NCI-H1694 (cell line): ENCODE measurements at regions not wholly inside any gene's neighbourhood (a gene's known extent, or its start where the extent isn't known, plus 50 kb on each side); places are given as distances from the start of the nearest gene placed in this dataset.

Experiments used
- DNase-seq: peaks from one replicate; lab custom pipeline; 2025; lab: John Stamatoyannopoulos, UW

DNA sequence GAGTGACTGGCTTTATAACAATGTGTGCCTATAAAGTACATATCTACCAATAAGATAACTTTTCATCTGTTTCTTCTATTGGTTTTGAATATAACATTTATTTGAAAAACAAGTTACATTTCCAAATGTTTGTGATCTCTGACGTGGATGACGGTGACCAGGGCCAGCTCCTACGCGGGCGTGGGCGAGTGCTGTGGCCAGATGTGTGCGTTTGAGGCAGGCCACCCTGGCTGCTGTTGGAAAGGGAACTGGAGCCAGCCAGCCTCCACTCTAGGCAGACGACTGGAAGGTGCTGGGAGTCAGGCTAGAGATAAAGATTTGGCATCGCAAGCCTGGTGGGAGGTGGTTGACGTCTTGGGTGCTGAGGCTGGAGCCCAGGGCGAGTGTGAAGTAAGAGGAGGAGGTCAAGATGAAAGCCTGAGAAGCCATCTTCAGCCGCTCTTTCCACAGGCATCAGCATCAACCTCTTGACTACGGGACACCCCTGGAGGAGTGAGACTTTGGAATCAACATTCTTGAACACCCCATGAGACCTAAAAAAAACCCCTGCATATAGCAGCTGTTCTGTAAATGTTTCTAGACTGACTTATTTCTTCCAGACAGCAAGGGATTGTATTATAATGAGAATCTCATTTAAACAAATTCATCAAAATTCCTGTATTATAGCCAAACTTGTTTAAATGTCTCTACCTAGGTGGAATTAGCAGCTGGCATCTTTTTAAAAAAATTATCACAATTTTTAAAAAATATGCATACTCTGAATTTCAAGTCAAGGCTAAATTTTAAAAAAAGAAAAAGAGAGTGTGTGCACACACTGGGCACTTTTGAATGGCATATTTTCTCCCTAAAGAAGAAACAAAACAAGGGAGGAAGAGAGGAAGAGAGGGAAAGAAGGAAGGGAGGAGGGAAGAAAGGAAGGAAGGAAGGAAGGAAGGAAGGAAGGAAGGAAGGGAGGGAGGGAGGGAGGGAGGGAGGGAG, 112.5 kb upstream of the SLC44A3 start:
- no peak for DNase-seq

DNA sequence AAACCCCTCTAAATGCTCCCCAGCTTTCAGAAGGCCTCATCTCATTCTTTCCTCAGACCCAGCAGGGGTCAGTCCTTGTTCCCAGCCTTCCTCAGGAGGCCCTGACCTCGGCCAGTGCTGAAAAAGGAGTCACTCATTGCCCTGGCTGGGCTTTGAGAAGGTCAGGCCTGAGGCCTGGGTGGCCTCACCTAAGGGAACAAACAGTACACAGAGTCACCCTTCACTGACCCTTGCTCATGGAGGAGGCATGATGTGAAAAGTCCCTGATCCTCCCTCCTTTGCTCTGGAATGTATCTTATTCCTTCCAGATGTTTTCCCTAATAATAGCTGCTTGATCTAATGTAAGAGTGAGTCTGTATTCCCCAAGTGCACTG, 117.7 kb upstream of the SLC44A3 start:
- no peak for DNase-seq

GRCh38 chr1:94701796-94702441, 118.2 kb upstream of the SLC44A3 start:
- no peak for DNase-seq

GRCh38 chr1:94698759-94699502, 121.2 kb upstream of the SLC44A3 start:
- no peak for DNase-seq

DNA sequence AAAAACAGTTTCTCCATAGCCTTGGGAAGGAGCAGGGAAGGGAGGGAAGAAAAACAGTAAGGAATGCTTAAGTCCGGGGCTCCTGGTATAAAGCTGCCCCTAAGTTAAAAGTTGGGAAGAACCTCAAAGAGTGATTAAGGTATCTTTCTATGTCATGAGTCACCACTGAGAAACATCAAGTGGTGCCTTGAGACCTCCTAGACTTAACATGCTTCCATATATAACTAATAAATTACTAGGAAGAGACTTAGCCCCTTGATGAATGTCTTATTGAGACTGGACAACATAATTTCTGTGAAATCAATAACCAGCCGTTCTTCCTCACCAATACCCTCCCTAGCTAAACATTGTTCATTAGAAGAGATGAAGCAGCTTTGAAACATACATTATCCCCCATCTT, 121.8 kb upstream of the SLC44A3 start:
- no peak for DNase-seq

GRCh38 chr1:94697839-94698238, 122.3 kb upstream of the SLC44A3 start:
- no peak for DNase-seq

DNA sequence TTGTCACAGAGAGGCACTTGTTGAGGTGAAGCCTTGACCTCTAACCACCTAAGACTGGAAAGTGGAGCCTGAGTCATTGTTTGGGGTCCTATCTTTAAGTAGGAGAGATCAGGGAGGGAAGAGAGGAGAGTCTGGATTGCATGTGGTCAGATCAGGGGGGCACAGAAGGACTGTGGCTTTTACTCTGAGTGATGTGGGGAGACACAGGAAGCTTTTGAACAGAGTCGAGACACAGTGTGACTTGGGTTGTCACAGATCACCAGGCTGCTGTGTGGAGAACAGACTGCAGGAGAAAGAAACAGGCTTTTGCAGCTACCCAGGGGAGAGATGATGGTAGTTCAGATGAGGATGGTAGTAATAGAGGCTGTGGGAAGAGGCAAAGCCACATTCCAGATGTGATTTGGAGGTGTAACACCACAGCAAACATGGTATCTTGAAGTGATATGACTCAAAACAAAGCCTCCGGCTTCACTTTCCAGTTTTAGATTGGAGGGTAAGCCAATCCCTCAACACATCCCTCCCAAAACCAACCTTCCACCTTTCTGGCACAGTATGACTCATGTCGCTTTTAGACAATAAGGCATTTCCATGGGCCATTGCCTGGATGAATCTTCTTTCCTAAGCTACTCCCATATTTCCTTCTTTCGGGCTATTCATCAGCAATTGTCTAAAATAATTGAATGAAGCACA, 125.8 kb upstream of the SLC44A3 start:
- no peak for DNase-seq

DNA sequence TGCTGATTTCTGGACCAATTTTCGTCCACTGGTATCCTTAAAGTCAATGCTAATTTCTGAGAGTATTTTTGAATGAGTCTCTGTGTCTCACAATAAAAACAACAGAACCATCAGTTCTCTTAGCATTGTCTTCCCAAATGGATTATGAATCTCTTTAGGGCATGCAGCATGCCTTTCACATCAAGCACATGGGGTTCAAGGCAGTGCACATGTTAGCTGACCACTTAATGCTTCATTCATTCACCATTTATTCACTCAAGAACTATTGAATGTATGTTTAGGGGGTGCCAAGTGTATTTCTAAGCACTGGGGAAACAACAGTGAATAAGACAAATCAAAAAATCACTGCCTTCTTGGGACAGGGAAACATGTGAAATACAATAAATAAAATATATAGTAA, 126.7 kb upstream of the SLC44A3 start:
- no peak for DNase-seq

DNA sequence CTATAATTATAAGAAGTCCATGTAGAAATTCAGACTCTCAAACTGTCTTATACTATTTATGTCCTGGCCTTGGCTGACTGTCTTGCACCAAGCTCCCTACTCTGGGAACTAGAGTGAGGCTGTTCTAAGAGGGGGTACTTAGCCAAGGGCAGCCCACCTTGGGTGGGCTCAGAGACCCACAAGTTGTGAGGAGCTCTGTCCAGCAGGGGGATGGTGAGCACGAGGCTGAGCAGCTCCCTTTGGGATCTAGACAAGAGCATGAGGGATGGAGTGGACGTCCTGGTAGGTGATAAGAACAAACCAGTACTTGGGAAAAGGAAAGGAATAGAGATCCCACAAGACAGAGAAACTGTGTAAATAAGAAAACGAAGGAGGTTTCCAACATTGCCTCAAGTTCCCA, 127.1 kb upstream of the SLC44A3 start:
- DNase-seq: no peak

DNA sequence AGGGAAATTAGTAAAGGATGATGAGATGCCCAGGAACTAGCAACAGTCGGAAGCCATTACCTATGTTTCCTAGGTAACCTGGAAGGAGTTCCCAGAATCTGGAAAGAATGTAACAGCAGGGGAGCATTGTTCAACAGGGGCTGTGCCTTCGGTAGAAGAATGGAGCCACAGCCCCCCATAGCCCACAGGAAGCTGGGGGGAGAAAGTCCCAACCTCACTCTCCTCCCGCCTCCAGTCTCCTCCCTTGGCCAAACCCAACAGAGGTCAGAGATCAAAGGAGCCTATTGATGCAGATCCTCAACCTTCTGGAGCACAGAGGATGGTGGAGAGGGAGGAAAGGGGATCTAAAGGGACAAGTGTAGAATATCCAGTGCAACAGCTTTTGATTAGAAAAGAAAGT, 131.5 kb upstream of the SLC44A3 start:
- DNase-seq: no peak

GRCh38 chr1:94686882-94687281, 133.3 kb upstream of the SLC44A3 start:
- DNase-seq: no peak

DNA sequence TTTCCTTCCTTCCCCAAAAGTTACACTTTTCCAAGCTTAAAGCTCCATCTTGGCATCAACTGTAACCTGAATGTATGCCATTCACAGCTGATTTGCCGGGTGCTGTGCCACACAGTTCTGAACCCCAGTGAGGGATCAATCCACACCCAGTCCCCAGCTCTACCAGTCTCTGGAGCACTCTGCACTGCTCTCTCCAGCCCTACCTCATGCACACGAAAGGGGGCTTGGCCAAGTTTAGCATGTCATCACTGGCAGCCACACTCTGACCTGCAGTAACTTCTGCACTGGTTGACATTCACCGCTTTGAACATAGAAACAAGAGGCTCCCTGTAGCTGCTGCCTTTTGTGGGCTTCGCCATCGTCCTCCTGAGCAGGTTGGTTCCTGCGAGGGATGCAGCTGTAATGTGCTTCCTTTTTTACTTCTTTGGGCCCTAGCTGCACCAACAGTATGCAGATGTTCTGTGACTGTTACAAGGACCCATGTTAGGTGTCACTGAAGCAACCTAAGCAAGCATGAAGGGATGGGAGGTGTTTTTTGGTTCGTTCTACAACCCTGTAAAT, 135.4 kb upstream of the SLC44A3 start:
- DNase-seq: no peak

DNA sequence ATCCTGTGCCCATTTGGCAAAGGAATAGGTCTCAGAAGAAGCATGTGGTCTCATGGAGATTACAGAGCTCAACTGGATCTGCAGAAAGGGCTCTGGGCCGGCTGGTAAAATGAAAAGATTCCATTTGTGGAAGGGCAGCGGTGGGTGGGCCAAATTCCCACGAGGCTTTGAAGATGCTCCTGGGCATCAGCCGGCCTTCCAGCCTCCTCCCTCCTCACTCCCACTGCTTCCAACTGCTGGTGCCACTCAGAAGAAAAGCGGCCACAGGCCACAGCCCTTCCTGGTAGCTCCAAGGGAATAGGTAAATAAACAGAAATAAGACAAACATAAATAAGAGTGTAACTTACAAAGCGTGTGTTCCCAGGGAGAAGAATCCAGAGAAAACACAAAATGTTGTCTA, 136.3 kb upstream of the SLC44A3 start:
- no peak for DNase-seq

DNA sequence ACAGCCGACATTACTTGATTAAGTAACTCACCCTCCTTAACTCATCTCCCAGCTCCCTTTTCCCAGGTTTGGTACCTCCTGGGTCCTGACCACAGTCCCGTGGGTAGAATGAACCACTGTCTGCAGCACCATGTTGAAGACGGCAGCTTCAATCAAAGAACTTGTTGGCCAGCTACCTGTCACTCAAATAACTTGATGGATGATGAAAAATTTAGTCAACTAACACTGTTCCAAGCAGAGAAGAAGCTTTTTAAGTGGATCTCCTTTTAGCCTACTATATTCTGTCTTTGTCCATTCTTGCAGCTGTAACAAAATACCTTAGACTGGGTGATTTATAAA, 138.4 kb upstream of the F3 start:
- DNase-seq: no peak

GRCh38 chr1:94679332-94680038, 137.9 kb upstream of the F3 start:
- DNase-seq: no peak

- DNase-seq: no peak
These were observed 136.8 kb upstream of the F3 start for GRCh38 chr1:94678202-94678848.

DNA sequence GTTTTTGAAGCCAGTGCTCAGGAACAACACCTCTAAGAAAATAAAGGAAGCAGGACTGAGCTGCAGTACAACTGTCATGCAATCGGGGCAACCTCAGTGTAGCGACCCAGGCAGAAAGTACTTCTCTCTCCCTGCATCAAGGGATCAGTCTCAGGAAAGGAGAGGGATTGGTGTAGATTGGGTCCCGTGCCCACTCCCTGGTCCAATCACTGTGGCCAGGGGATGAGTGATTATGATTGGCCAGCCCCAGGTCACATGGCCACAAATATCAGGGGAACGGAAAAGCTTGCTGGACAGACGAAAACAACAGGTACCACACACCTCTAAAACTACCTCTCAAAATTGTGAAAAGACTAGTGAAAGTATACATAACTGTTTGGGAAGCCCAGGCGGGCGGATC, 136.2 kb upstream of the F3 start:
- no peak for DNase-seq

- DNase-seq: no peak
These were observed 135.5 kb upstream of the F3 start for GRCh38 chr1:94677087-94677486.

DNA sequence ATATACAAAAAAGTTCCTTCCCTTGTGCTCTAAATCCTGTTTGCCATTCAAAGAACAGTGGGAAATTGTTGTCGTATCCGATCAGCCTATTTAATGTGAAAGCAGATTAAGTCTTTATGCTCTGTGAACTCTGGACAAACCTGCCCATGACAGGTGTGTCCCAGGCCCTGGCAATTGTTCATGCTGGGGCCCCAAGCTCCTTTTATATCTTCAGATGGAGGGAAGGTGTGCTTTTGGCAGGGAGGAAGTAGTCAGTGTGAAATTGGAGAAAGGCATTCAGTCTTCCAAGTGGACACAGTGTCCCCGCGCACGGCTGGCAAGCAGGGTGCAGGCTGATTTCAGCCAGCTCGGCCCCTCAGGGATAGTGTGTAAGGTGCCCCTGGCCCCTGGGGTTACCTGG, 135.1 kb upstream of the F3 start:
- DNase-seq: no peak

DNA sequence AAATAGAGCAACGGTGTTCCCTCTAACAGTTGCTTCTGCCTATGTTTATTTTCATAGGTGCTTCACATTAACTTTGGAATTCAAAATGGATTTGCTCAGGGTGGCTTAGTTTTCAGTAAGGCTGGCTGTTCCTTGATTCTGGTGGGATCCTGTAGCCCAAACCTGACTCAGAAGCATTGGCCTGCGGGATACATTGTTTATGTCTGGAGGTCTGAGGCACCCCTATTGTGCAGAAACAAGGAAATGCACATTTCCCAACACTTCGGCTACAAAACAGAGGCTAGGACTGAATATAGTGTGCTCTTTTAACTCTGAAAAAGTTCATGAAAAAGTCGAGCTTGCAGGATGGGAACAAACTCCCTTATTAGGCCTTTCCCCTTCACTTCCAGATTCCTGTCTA, 133.8 kb upstream of the F3 start:
- DNase-seq: no peak

GRCh38 chr1:94674876-94675275, 133.3 kb upstream of the F3 start:
- no peak for DNase-seq
